Keratinocyte (primary cell): ENCODE measurements at regions not wholly inside any gene's neighbourhood (a gene's known extent, or its start where the extent isn't known, plus 50 kb on each side); places are given as distances from the start of the nearest gene placed in this dataset.

Experiments
- DNase-seq: peaks from one replicate; pipeline ENCODE4 v3.0.0-alpha.2; 2011; ENCODE audit warnings: low read depth, missing footprints, low spot score
- FAIRE-seq: peaks from 2 replicates; lab custom pipeline; 2011; peaks lifted over from hg19 to GRCh38; lab: Jason Lieb, UNC
- H2AFZ ChIP-seq: 2 replicates; pipeline ENCODE4 v1.6.0; 2012; ENCODE audit warnings: low read length, control low read depth, inconsistent platforms; ENCODE audit not compliant: control insufficient read depth
- H3K27ac ChIP-seq: 2 replicates; pipeline ENCODE4 v1.5.1; 2011; ENCODE audit warnings: low read length; ENCODE audit not compliant: control insufficient read depth, insufficient read depth
- H3K27me3 ChIP-seq: 3 replicates; pipeline ENCODE4 v1.6.0; 2011; ENCODE audit warnings: low read length; ENCODE audit not compliant: control insufficient read depth, insufficient read depth; ENCODE audit errors: extremely low read depth
- H3K36me3 ChIP-seq, 2 experiments: 2 replicates in 1 of 2; 3 replicates in 1 of 2; pipeline ENCODE4 v1.5.1; 2011; ENCODE audit warnings: low read length in 2 of 2, mild to moderate bottlenecking in 1 of 2; ENCODE audit not compliant: control insufficient read depth in 2 of 2, insufficient read depth in 2 of 2; ENCODE audit errors: extremely low read depth in 1 of 2
- H3K4me1 ChIP-seq: 3 replicates; pipeline ENCODE4 v1.5.1; 2011; ENCODE audit warnings: low read length; ENCODE audit not compliant: control insufficient read depth, insufficient read depth; ENCODE audit errors: extremely low read depth
- H3K4me2 ChIP-seq: 3 replicates; pipeline ENCODE4 v1.6.0; 2011; ENCODE audit warnings: low read depth, low read length; ENCODE audit not compliant: control insufficient read depth, insufficient read depth; ENCODE audit errors: extremely low read depth
- H3K4me3 ChIP-seq, 3 experiments: fragments of 200-600 bp in 1 of 3; sonication (generic) in 1 of 3; 2 replicates in 2 of 3; 3 replicates in 1 of 3; pipeline ENCODE4 v1.5.1; 2011 to 2016; ENCODE audit warnings: low read length in 3 of 3, mild to moderate bottlenecking in 3 of 3, control low read depth in 2 of 3, inconsistent platforms in 1 of 3, low read depth in 1 of 3, mixed read lengths in 1 of 3, mixed run types in 1 of 3, moderate library complexity in 1 of 3; ENCODE audit not compliant: control insufficient read depth in 2 of 3, insufficient read depth in 2 of 3; ENCODE audit errors: extremely low read depth in 1 of 3
- H3K79me2 ChIP-seq: 2 replicates; pipeline ENCODE4 v1.6.0; 2012; ENCODE audit warnings: low read length; ENCODE audit not compliant: control insufficient read depth, insufficient read depth
- H3K9ac ChIP-seq: 3 replicates; pipeline ENCODE4 v1.6.0; 2011; ENCODE audit warnings: low read length; ENCODE audit not compliant: control insufficient read depth, insufficient read depth; ENCODE audit errors: extremely low read depth
- H3K9me1 ChIP-seq: 3 replicates; pipeline ENCODE4 v1.6.0; 2011; ENCODE audit warnings: low read length; ENCODE audit not compliant: control insufficient read depth, insufficient read depth; ENCODE audit errors: extremely low read depth
- H3K9me3 ChIP-seq: 2 replicates; pipeline ENCODE4 v1.5.1; 2012; ENCODE audit warnings: low read depth, low read length; ENCODE audit not compliant: control insufficient read depth
- H4K20me1 ChIP-seq: 3 replicates; pipeline ENCODE4 v1.6.0; 2011; ENCODE audit warnings: low read length; ENCODE audit not compliant: control insufficient read depth, insufficient read depth; ENCODE audit errors: extremely low read depth
- CTCF ChIP-seq, 3 experiments: IDR thresholded peaks in 1 of 3; conservative IDR thresholded peaks in 1 of 3; optimal IDR thresholded peaks in 1 of 3; 2 replicates in 2 of 3; 3 replicates in 1 of 3; pipeline versions ENCODE3 to v1.5.1; 2011; ENCODE audit warnings: low read length in 3 of 3, mild to moderate bottlenecking in 3 of 3, moderate library complexity in 2 of 3, control low read depth in 1 of 3, inconsistent platforms in 1 of 3; ENCODE audit not compliant: insufficient read depth in 2 of 3; ENCODE audit errors: extremely low read depth in 1 of 3
- EZH2 ChIP-seq: IDR thresholded peaks from one replicate; pipeline ENCODE4 v1.6.1; 2012; ENCODE audit warnings: inconsistent platforms, mild to moderate bottlenecking, low read length, moderate library complexity
- dilution Hi-C: fragments of 300-500 bp; cut with MboI; formaldehyde crosslinking; loops from one replicate; pipeline ENCODE4 v1.7.0; 2020; ENCODE audit warnings: low sequenced_read_pairs; ENCODE audit not compliant: extremely low pct_ligation_motif_present

- Histone ChIP-seq H3K36me3 (no peaks in the 10 kb centered on the region), H3K9me1 (no peaks in the 10 kb centered on the region), H4K20me1 (no peaks in the 10 kb centered on the region), H3K9ac (no peak overlapping the region), H3K79me2 (no peaks in the 10 kb centered on the region), H3K27ac (no peak overlapping the region), H3K4me3 (no peak overlapping the region), H2AFZ (no peak overlapping the region), H3K4me1 (no peaks in the 10 kb centered on the region), H3K4me2 (no peak overlapping the region), H3K9me3 (no peaks in the 10 kb centered on the region), H3K27me3 (peaks cover 21% of the 10 kb centered on the region)
- dilution Hi-C loops: no loop called here
- DNase-seq (no peak), FAIRE-seq (no peak)
- no peak for TF ChIP-seq CTCF (optimal IDR thresholded peaks at IDR 0.05 in 1 of 3, IDR thresholded peaks at IDR 0.05 in 1 of 3, conservative IDR thresholded peaks at IDR 0.05 in 1 of 3; ENCODE audit: extremely low read depth in 1 of 3, insufficient read depth in 2 of 3, low read length in 3 of 3)
- no peak for TF ChIP-seq EZH2
These were observed 386.5 kb upstream of the PROK2 start for GRCh38 chr3:72171463-72171881.

DNA sequence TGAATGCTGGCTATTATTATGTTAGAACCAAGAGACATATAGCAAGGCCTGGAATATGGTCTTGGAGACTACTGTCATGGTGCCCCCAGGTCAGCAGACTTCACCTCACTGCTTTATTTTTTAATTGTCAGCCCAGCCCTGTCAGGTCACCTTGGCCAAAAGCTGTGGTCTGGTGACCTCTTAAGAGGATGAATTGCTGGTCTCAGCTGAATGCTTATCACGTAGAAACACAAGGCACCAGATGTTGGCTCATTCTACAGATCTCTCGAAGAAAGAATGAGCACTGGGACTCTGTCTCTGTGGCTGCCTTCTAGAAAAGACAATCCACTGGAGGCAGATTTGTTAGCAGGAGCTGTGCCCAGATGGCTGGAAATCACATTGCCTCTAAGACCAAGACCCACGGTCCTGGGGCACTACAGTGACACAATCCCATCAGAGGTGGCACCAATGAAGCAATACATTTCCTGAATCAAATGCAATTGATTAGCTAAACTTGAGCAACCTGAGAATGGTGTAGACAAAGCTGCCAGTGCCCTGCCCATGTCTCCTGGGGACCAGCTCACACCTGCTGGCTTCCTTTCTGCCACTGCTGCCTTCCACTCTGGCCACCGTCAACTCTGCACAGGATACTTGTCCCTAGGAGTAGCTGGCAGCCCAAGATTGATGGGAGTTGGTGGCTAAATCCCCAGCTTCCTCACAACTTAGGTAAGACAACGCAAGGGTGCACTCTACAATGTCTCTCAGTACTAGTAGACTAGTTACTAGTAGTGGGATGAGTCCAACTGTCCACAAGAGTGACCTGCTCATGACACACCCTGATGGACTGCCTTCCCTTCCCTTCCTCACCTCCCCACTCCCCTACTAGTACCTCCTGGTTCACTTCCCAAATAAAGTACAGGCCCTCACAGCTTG lies 384.9 kb upstream of the PROK2 start:
- peaks cover 17% of the 10 kb centered on the region for H3K27me3 ChIP-seq
- H3K4me1 ChIP-seq: no peaks in the 10 kb centered on the region
- dilution Hi-C loops: no loop called here
- no peak for TF ChIP-seq EZH2
- TF ChIP-seq CTCF (optimal IDR thresholded peaks at IDR 0.05 in 1 of 3, IDR thresholded peaks at IDR 0.05 in 1 of 3, conservative IDR thresholded peaks at IDR 0.05 in 1 of 3; ENCODE audit: extremely low read depth in 1 of 3, insufficient read depth in 2 of 3, low read length in 3 of 3): no peak
- FAIRE-seq (no peak), DNase-seq (no peak)
- H3K79me2 ChIP-seq: no peaks in the 10 kb centered on the region
- no peaks in the 10 kb centered on the region for H3K9me3 ChIP-seq
- H3K27ac ChIP-seq: no peak overlapping the region
- H3K4me3 ChIP-seq: no peak overlapping the region
- H4K20me1 ChIP-seq: no peaks in the 10 kb centered on the region
- H3K9me1 ChIP-seq: no peaks in the 10 kb centered on the region
- no peak overlapping the region for H2AFZ ChIP-seq
- no peaks in the 10 kb centered on the region for H3K36me3 ChIP-seq
- H3K4me2 ChIP-seq: no peak overlapping the region
- no peak overlapping the region for H3K9ac ChIP-seq
